Kidney capillary endothelial cell (primary cell): ENCODE measurements at regions not wholly inside any gene's neighbourhood (a gene's known extent, or its start where the extent isn't known, plus 50 kb on each side); places are given as distances from the start of the nearest gene placed in this dataset.

ENCODE experiments used
- DNase-seq: peaks from one replicate; pipeline ENCODE4 v3.0.0-alpha.2; 2018; ENCODE audit warnings: low spot score

- no peak for DNase-seq
Observed at GRCh38 chr3:124092811-124093210, 100.9 kb upstream of the ROPN1 start.

- DNase-seq, result no peak
Observed at GRCh38 chr3:124094496-124094895, 102.6 kb upstream of the ROPN1 start.

GRCh38 chr3:124097362-124098131 lies 105.6 kb upstream of the ROPN1 start:
- peak; percentile 74 for DNase-seq

GRCh38 chr3:124101643-124102042 lies 109.7 kb upstream of the ROPN1 start:
- no peak for DNase-seq

GRCh38 chr3:124107104-124107890 lies 115.4 kb upstream of the ROPN1 start:
- no peak for DNase-seq

- no peak for DNase-seq
Observed at GRCh38 chr3:124108446-124108845, 116.5 kb upstream of the ROPN1 start.

GRCh38 chr3:124113485-124113884 lies 121.6 kb upstream of the ROPN1 start:
- DNase-seq, result no peak

GRCh38 chr3:124115279-124115678 lies 123.4 kb upstream of the ROPN1 start:
- DNase-seq, result no peak

- DNase-seq, result no peak
Observed at GRCh38 chr3:124115956-124116355, 124.0 kb upstream of the ROPN1 start.

GRCh38 chr3:124116906-124117305 lies 125.0 kb upstream of the ROPN1 start:
- no peak for DNase-seq

- DNase-seq, result peak; percentile 73
Observed at GRCh38 chr3:124117486-124117885, 125.6 kb upstream of the ROPN1 start.

- no peak for DNase-seq
Observed at GRCh38 chr3:124118397-124118796, 126.5 kb upstream of the ROPN1 start.

GRCh38 chr3:124119056-124119716 lies 127.3 kb upstream of the ROPN1 start:
- peak; percentile 90 for DNase-seq

GRCh38 chr3:124121379-124122312 lies 129.7 kb upstream of the ROPN1 start:
- no peak for DNase-seq

GRCh38 chr3:124125315-124125714 lies 133.4 kb upstream of the ROPN1 start:
- no peak for DNase-seq

- no peak for DNase-seq
Observed at GRCh38 chr3:124126436-124127023, 134.6 kb upstream of the ROPN1 start.

- no peak for DNase-seq
Observed at GRCh38 chr3:124131158-124131557, 139.2 kb upstream of the ROPN1 start.

GRCh38 chr3:124131580-124131979 lies 139.7 kb upstream of the ROPN1 start:
- DNase-seq, result peak; percentile 30

GRCh38 chr3:124132813-124133212 lies 140.9 kb upstream of the ROPN1 start:
- no peak for DNase-seq

- DNase-seq, result no peak
Observed at GRCh38 chr3:124133366-124133940, 141.5 kb upstream of the ROPN1 start.

GRCh38 chr3:124137216-124137615 lies 145.3 kb upstream of the ROPN1 start:
- no peak for DNase-seq
